ENCODE measurements at regions not wholly inside any gene's neighbourhood (a gene's known extent, or its start where the extent isn't known, plus 50 kb on each side); places are given as distances from the start of the nearest gene placed in this dataset.

- no peak for TF ChIP-seq EP300 (IDR thresholded peaks at IDR 0.05)
- no peak for TF ChIP-seq POLR2A (IDR thresholded peaks at IDR 0.05)
- no peak for TF ChIP-seq CTCF (IDR thresholded peaks at IDR 0.05)
Observed at GRCh38 chr11:81420668-81421250, 1312.9 kb downstream of the FAM181B start.

All from sigmoid colon (tissue), 4 donors.